Fibroblast of the aortic adventitia (primary cell): ENCODE measurements at regions not wholly inside any gene's neighbourhood (a gene's known extent, or its start where the extent isn't known, plus 50 kb on each side); places are given as distances from the start of the nearest gene placed in this dataset.
A peak's percentile ranks its signal among the peaks of the same experiment; 100 is the strongest.

Experiments used
- DNase-seq: peaks from one replicate; pipeline ENCODE4 v3.0.0-alpha.2; 2010; ENCODE audit warnings: low read depth
- H3K4me3 ChIP-seq: 2 replicates; pipeline ENCODE4 v1.5.1; 2011; ENCODE audit warnings: low read depth, mild to moderate bottlenecking, control low read depth, low read length, moderate library complexity
- TF ChIP-seq, protein P1 (sequence below): IDR thresholded peaks from 2 replicates; pipeline ENCODE4 v1.5.1; 2011; ENCODE audit warnings: mild to moderate bottlenecking, low read length, control low read depth, inconsistent platforms; ENCODE audit not compliant: insufficient read depth

GRCh38 chr4:153111426-153112040 lies 92.7 kb upstream of the TRIM2 start:
- DNase-seq, result no peak
- H3K4me3 ChIP-seq, result no peak overlapping the region
- TF ChIP-seq, protein P1, sequence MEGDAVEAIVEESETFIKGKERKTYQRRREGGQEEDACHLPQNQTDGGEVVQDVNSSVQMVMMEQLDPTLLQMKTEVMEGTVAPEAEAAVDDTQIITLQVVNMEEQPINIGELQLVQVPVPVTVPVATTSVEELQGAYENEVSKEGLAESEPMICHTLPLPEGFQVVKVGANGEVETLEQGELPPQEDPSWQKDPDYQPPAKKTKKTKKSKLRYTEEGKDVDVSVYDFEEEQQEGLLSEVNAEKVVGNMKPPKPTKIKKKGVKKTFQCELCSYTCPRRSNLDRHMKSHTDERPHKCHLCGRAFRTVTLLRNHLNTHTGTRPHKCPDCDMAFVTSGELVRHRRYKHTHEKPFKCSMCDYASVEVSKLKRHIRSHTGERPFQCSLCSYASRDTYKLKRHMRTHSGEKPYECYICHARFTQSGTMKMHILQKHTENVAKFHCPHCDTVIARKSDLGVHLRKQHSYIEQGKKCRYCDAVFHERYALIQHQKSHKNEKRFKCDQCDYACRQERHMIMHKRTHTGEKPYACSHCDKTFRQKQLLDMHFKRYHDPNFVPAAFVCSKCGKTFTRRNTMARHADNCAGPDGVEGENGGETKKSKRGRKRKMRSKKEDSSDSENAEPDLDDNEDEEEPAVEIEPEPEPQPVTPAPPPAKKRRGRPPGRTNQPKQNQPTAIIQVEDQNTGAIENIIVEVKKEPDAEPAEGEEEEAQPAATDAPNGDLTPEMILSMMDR, result no peak

DNA sequence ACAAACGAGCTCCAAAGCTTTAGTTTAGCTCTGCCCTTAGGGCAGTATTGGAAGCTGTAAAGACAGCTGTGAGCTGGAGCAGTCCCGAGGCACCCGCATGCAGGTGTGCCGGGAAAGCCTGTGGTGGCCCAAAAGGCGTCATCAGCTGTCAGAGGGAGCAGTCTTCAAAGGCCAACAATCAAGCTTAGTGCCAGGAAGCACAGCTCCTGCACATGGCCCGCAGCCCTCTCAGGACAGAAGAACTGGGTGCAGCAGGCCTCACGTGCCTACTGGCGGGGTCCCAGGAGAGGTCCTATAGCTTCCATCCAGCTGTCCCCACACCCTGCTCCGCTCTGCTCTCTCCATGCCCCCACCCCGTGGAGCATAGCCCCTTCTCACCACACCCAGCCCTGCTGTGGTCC lies 92.2 kb upstream of the TRIM2 start:
- no peak overlapping the region for H3K4me3 ChIP-seq
- TF ChIP-seq, protein P1, result no peak
- DNase-seq, result no peak

GRCh38 chr4:153113061-153113837 lies 91.0 kb upstream of the TRIM2 start:
- no peak overlapping the region for H3K4me3 ChIP-seq
- TF ChIP-seq, protein P1, result no peak
- DNase-seq, result peak; percentile 61

DNA sequence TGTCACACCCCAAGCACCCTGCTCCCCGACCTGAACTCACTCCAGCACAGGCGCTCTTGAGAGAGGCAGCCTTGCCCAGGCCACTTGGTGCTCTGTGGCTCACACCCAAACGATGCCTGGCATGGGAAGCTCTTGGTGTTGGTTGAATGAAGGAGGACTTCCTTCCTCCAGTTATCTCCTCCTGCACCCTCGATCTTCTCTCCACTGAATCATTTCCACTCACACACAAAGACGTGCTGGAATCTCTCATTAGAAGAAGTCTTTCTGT lies 90.5 kb upstream of the TRIM2 start:
- TF ChIP-seq, protein P1, result no peak
- DNase-seq, result no peak
- H3K4me3 ChIP-seq, result no peak overlapping the region

DNA sequence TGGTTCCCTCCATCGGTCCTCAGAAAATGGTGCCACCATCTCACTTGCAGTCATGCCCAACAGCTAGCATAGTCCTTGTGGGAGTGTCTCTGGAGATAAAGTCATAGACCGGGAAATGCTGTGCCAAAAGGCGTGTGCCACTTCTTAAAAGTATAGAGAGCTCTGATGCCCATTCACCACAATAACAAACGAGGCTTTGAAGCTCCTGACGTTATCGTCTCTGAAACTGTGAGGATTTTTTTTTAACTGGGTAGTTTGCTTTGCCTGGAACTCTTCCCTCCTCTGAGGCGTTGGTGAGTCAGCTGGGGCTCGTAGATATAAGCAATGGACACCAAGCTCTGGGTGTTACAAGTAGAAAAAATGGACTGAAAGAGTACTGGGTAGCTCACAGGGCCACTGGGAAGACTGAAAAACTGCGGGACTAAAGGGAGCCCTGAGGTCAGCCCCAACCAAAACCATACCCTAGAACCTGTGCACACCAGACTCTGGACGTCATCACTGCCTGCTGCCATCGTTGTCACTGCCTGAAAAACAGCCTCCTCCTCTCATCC lies 89.4 kb upstream of the TRIM2 start:
- TF ChIP-seq, protein P1, result no peak
- peak; percentile 83 for DNase-seq
- no peak overlapping the region for H3K4me3 ChIP-seq

- peak overlapping the region; percentile 6 for H3K4me3 ChIP-seq
- peak; percentile 64 for DNase-seq
- TF ChIP-seq, protein P1, result no peak
These were observed 88.6 kb upstream of the TRIM2 start for GRCh38 chr4:153115322-153116290.
